CD4-positive, alpha-beta T cell (primary cell): ENCODE measurements at regions not wholly inside any gene's neighbourhood (a gene's known extent, or its start where the extent isn't known, plus 50 kb on each side); places are given as distances from the start of the nearest gene placed in this dataset.
"Not testable (repeated sequence)": the region's sequence is repeated elsewhere in the genome, so short reads cannot be mapped to it uniquely, and the experiment has no call there.

ENCODE experiments used
- ATAC-seq: fragments of 200-7000 bp; cut with Tn5 transposase; one replicate; pipeline ENCODE4 v1.10.0; 2022; ENCODE audit warnings: mild to moderate bottlenecking; ENCODE audit not compliant: poor library complexity
- CTCF ChIA-PET: fragments of 350-600 bp; sonication (Branson Sonifier 250); formaldehyde crosslinking; loops from one replicate; lab custom pipeline; 2021; ENCODE audit warnings: antibody characterized with exemption, inconsistent platforms; lab: Charles Lee
- POLR2A ChIA-PET: fragments of 350-600 bp; sonication (Branson Sonifier 250); formaldehyde crosslinking; loops from one replicate; lab custom pipeline; 2021; ENCODE audit warnings: antibody characterized with exemption, inconsistent platforms; lab: Charles Lee
- DNase-seq, 14 experiments: peaks; one replicate each; pipeline ENCODE4 v3.0.0-alpha.2; 2013 to 2020; ENCODE audit warnings: mixed read lengths in 2 of 14
- H3K27ac ChIP-seq, 2 donors: one replicate each; pipeline versions ENCODE4 v1.5.1 to v1.7.0; 2013; ENCODE audit warnings: low read length in 2 of 2, low read depth in 1 of 2, mild to moderate bottlenecking in 1 of 2
- H3K27me3 ChIP-seq, 2 experiments: 1 replicate in 1 of 2; 2 replicates in 1 of 2; pipeline versions ENCODE4 v1.6.1 to v1.7.0; 2013; ENCODE audit warnings: low read length in 2 of 2, control low read depth in 1 of 2, mild to moderate bottlenecking in 1 of 2, moderate library complexity in 1 of 2; ENCODE audit not compliant: insufficient read depth in 2 of 2, control insufficient read depth in 1 of 2
- H3K36me3 ChIP-seq: one replicate; pipeline ENCODE4 v1.6.1; 2013; ENCODE audit warnings: low read length, control low read depth; ENCODE audit not compliant: insufficient read depth
- H3K4me1 ChIP-seq: one replicate; pipeline ENCODE4 v1.6.1; 2013; ENCODE audit warnings: low read length, control low read depth; ENCODE audit not compliant: insufficient read depth
- H3K4me3 ChIP-seq: one replicate; pipeline ENCODE4 v1.5.1; 2013; ENCODE audit warnings: mild to moderate bottlenecking, low read length, moderate library complexity
- H3K9me3 ChIP-seq, 2 experiments: 1 replicate in 1 of 2; 2 replicates in 1 of 2; pipeline versions ENCODE4 v1.6.1 to v1.7.0; 2013; ENCODE audit warnings: low read length in 2 of 2, mild to moderate bottlenecking in 2 of 2, control low read depth in 1 of 2, moderate library complexity in 1 of 2; ENCODE audit not compliant: control insufficient read depth in 1 of 2, insufficient read depth in 1 of 2
- H3K27ac Mint-ChIP-seq: one replicate; pipeline ENCODE4 v1.8.0; 2020; ENCODE audit warnings: mixed read lengths
- H3K27me3 Mint-ChIP-seq: one replicate; pipeline ENCODE4 v1.8.0; 2021; ENCODE audit warnings: mixed read lengths
- H3K36me3 Mint-ChIP-seq: one replicate; pipeline ENCODE4 v1.8.0; 2021; ENCODE audit warnings: low read depth, mixed read lengths
- H3K4me1 Mint-ChIP-seq: one replicate; pipeline ENCODE4 v1.8.0; 2021; ENCODE audit warnings: low read depth, mixed read lengths
- H3K4me3 Mint-ChIP-seq: one replicate; pipeline ENCODE4 v1.8.0; 2020; ENCODE audit warnings: mild to moderate bottlenecking, mixed read lengths
- H3K9me3 Mint-ChIP-seq: one replicate; pipeline ENCODE4 v1.8.0; 2020; ENCODE audit warnings: mixed read lengths
- intact Hi-C, 2 experiments: fragments of 100-400 bp; cut with DNase I in 1 of 2; cut with micrococcal nuclease in 1 of 2; formaldehyde crosslinking; loops; one replicate each; pipeline versions ENCODE4 v1.15.1 to v1.9.0; 2023 to 2025; cut with DNase I, micrococcal nuclease

DNA sequence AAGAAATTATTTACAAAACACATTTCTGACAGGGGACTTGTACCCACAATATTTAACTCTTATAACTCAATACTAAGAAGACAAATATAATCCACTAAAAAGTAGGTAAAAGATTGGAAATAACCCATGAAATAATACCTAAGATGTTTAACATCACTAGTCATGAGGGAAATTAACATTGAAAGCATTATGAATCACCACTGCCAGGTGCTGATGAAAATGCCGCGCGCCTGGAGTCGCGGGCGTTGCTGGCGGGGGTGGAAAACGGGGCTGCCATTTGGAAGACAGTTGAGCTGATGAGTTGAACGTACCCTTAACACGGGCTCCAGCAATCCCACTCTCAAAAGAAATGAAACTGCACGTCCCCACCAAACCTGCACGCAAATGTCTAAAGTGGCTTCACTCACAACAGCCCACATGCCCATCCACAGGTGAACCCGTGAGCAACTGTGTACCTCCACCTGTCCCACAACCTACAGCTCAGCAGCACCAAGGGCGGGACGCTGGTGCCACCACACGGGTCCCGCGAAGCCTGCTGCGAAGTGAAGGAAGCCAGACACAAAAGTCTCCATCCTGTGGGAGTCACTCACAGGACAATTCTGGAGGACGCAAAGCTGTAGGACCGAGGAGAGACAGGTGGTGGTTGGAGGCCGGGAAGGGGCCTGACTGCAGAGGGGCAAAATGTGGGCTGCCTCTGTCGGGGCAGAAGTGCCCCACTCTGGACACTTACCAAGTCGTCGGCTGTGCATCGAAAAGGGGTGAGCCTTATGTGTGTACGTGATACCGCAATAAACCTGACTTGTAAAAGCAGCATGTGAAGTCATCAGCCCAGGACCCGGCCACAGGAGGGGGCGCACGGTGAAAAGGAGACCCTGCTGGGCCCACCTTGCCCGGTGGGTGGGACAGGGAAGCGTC is 199.5 kb upstream of the ZNF469 start:
- H3K9me3 ChIP-seq, DNase-seq, POLR2A ChIA-PET, intact Hi-C loops, ATAC-seq, H3K36me3 Mint-ChIP-seq, H3K9me3 Mint-ChIP-seq, H3K27ac ChIP-seq, H3K4me3 Mint-ChIP-seq, H3K36me3 ChIP-seq, H3K4me1 Mint-ChIP-seq, H3K27ac Mint-ChIP-seq, H3K27me3 Mint-ChIP-seq, H3K4me1 ChIP-seq, CTCF ChIA-PET, H3K27me3 ChIP-seq, H3K4me3 ChIP-seq: not testable (repeated sequence)

DNA sequence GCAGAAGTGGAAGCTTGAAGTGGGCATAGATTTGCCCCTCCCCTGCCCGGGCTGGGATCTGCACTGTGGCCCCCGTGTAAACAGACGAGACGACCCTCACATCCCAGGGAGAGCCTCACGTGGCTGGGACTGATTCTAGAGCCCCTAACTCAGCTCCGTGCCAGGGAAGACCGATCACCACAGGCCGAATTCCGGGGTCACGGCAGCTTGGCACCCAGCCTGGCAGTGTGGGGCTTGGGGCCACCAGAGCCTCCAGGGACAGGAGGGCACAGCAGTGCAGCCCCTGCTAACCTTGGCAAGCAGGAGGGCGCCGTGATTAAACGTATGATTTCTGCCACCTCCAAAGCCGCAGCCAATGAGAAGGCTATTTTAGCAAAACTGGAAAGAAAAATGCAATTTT is 198.7 kb upstream of the ZNF469 start:
- H3K27ac ChIP-seq, H3K27ac Mint-ChIP-seq, H3K36me3 Mint-ChIP-seq, DNase-seq, intact Hi-C loops, H3K4me3 Mint-ChIP-seq, ATAC-seq, POLR2A ChIA-PET, H3K27me3 Mint-ChIP-seq, CTCF ChIA-PET, H3K4me1 Mint-ChIP-seq, H3K9me3 Mint-ChIP-seq, H3K36me3 ChIP-seq, H3K27me3 ChIP-seq, H3K4me1 ChIP-seq, H3K4me3 ChIP-seq: not testable (repeated sequence)
- H3K9me3 ChIP-seq, result peaks cover 0 to 10% of the 10 kb centered on the region in 2 experiments

DNA sequence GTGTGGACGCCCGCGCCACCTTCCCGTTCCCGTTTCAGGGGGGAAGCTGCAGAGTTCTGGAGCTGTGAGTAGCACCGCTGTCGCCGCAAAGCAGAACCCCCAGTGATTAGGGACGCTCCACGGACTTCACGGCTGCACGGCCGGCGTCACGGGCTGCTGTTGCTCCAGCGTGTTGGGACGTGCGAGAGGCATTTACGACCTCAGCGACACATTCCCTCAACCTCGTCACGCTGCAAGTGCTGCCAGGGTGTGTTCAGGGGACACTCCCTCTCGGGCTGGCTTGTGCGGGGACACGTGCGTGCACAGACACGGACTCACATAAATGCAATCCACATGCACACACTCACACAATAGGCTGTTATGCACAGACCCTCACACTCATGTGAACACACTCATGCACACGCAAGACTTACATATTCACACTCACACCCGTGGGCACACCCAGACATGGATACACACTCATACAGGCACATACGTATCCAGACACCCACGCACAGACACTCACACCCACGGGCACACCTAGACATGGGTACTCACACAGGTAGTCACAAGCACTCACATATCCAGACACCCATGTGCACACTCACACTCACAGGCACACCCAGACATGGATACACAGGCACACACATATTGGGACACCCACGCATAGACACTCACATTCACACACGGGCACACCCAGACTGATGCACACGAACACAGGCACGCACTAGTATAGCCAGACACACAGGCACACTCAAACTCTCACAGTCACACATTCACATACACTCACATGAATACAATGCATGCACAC is 198.0 kb upstream of the ZNF469 start:
- H3K27ac Mint-ChIP-seq, H3K4me3 Mint-ChIP-seq, CTCF ChIA-PET, H3K9me3 Mint-ChIP-seq, H3K36me3 Mint-ChIP-seq, H3K4me1 Mint-ChIP-seq, intact Hi-C loops, H3K36me3 ChIP-seq, H3K27me3 ChIP-seq, H3K4me1 ChIP-seq, DNase-seq, ATAC-seq, H3K27ac ChIP-seq, H3K4me3 ChIP-seq, POLR2A ChIA-PET, H3K27me3 Mint-ChIP-seq: not testable (repeated sequence)
- H3K9me3 ChIP-seq, result peaks cover 0 to 10% of the 10 kb centered on the region in 2 experiments

DNA sequence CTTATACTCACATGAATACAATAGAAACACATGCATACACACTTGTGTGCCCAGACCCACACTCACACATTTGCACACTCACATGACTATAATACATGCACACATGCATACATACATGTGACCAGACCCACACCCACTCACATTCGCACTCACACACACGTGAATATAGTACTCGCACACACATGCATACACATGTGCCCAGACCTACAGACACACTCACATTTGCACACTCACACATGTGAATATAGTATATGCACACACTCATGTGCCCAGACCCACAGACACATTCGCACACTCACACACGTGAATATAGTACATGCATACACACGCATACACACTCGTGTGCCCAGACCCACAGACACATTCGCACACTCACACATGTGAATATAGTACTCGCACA is 197.4 kb upstream of the ZNF469 start:
- DNase-seq, H3K4me3 Mint-ChIP-seq, ATAC-seq, H3K4me1 ChIP-seq, POLR2A ChIA-PET, H3K27ac ChIP-seq, H3K27ac Mint-ChIP-seq, H3K36me3 Mint-ChIP-seq, H3K4me1 Mint-ChIP-seq, H3K27me3 Mint-ChIP-seq, H3K27me3 ChIP-seq, H3K36me3 ChIP-seq, CTCF ChIA-PET, H3K4me3 ChIP-seq, H3K9me3 Mint-ChIP-seq, intact Hi-C loops: not testable (repeated sequence)
- H3K9me3 ChIP-seq, result peaks cover 0 to 10% of the 10 kb centered on the region in 2 experiments

DNA sequence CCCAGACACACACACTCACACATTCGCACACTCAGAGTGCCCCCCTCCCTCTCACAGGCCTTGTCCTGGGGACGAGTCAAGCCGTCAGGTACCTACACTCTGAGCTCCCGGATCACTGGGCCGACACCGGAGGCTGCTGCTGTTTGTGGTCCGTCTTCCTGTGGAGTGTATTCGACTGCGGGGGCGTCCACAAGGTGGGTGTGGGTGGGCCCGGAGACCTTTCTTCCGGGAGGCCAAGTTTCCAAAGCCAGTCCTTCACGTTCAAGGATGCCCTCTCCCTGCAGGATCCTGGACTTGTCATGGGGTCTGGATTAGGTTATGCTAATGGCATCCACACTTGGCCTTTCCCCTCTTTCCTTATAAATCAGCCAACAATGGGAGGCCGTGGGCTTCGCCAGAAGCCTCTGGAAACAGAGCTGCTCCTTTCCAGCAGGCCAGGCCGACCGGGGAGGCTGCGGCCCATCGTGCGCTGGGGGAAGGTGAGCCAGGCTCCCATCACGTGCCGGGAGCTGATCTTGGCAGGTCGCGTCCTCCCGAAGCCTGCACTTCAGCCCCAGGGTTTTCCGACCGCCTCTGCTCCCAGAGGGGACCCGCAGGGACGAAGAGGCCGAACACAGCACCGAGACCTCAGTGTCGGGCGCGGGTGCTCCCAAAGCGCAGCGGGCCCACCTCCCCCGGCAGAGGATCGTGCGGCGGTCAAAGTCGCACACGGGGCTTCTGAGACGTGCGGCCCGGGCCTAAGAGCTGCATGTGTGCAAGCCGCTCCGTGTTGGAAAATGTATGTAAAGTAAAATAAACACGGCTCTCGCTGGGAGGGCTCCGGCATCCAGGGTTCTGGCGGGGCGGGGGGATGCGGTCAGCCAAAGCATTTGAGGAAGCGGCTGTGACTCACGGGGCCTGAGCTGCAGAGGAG is 196.5 kb upstream of the ZNF469 start:
- H3K9me3 Mint-ChIP-seq, H3K27me3 Mint-ChIP-seq, POLR2A ChIA-PET, H3K36me3 ChIP-seq, H3K4me1 Mint-ChIP-seq, H3K4me1 ChIP-seq, H3K27ac Mint-ChIP-seq, H3K4me3 ChIP-seq, H3K36me3 Mint-ChIP-seq, H3K4me3 Mint-ChIP-seq, ATAC-seq, DNase-seq, intact Hi-C loops, H3K27ac ChIP-seq, CTCF ChIA-PET, H3K27me3 ChIP-seq: not testable (repeated sequence)
- peaks cover 0 to 10% of the 10 kb centered on the region in 2 experiments for H3K9me3 ChIP-seq

DNA sequence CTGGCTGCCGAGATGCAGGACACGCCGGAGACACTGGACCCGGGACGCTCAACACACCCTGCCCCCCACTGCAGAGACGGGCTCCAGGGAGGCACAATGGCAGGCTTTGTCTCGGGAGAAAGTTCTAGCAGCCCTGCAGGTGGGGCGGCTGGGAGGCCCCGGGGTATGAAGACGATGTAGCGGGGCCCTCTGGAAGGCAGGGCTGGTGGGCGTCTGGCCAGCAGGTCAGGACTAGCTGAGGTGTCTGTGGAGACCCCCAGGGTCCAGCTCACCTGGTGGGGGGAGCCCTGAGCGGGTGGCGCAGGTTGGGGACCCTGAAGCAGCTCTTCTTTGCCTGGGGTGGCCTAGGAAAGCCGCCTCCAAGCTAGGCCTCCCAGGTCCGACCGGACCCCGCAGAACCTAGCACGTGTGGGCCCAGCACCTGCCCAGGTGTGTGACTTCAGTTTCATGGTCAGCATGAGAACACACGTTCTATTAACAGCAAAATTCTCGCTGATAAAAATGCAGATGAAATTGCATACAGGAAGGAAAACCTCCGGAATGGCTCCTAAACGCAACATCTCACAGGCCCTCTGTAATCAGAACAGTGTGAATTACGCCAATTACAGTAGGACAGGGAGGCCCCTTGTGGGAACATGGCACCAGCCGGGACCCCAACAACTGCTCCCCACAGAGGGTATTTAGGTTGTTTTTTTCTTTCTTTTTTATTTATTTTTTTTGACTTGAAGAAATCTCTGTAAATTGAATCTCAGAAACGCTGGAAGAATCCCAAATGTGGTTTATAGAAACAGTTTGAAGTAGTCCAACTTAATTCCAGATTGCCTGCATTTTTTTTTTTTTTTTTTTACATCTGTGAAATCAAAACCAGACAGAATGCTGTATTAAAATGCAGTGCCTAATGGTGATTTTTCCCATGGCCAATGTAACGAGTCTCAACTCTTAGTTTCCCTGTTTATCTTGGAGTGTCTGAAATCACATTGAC is 195.6 kb upstream of the ZNF469 start:
- intact Hi-C loops, H3K36me3 Mint-ChIP-seq, H3K4me3 Mint-ChIP-seq, CTCF ChIA-PET, POLR2A ChIA-PET, H3K27me3 ChIP-seq, H3K4me1 ChIP-seq, ATAC-seq, H3K27ac Mint-ChIP-seq, H3K36me3 ChIP-seq, H3K9me3 Mint-ChIP-seq, DNase-seq, H3K4me3 ChIP-seq, H3K4me1 Mint-ChIP-seq, H3K27ac ChIP-seq, H3K27me3 Mint-ChIP-seq: not testable (repeated sequence)
- peaks cover 0 to 10% of the 10 kb centered on the region in 2 experiments for H3K9me3 ChIP-seq
